Stimulated activated CD8-positive, alpha-beta memory T cell treated with anti-CD3 and anti-CD28 coated beads, Interleukin-15, amount 100 ng/mL, for 24 hours (primary cell): ENCODE measurements at regions not wholly inside any gene's neighbourhood (a gene's known extent, or its start where the extent isn't known, plus 50 kb on each side); places are given as distances from the start of the nearest gene placed in this dataset.

Experiments used
- DNase-seq: peaks from one replicate; pipeline ENCODE4 v3.0.0-alpha.2; 2020; ENCODE audit warnings: low read depth

GRCh38 chr22:49567899-49568750 is 259.5 kb downstream of the BRD1 start:
- no peak for DNase-seq

DNA sequence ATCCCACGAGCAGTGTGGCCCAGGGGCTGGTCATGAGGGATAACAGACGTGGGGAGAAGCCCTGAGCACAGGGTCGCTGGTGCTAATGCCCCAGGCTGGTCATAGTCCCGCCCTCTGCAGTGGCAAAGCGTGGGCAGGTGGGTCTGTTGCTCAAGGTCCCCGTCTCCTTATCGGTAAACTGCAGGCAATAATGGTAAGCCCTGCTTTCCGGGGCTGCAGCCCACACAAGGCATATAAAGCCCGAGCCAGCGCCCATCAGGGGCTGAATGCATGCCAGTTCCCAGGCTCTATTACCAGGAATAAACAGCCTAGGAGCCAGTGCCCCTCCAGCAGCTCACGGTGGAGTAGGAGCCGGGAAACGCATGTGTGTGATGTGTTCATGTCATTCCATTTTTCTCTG is 261.0 kb downstream of the BRD1 start:
- DNase-seq: no peak

DNA sequence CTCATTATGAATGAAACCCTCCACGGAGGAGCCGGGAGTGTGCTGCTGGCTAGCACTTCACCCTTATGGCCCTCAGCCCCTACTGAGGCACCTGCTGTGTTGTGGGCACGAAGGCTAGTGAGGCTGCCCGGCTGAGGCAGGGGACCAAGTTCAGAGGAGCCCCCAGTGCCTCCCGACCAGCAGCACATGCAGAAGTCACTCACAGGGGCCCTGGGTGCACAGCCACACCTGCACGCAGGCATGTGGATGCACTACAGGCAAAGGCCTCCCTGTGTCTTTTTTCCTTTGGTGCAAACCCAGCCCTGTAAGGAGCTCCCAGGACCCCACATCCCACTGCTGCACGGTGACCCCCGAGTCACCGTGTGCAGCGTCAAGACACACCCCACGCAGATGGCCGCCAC is 261.5 kb downstream of the BRD1 start:
- DNase-seq: no peak

GRCh38 chr22:49565516-49565855 is 262.2 kb downstream of the BRD1 start:
- no peak for DNase-seq

DNA sequence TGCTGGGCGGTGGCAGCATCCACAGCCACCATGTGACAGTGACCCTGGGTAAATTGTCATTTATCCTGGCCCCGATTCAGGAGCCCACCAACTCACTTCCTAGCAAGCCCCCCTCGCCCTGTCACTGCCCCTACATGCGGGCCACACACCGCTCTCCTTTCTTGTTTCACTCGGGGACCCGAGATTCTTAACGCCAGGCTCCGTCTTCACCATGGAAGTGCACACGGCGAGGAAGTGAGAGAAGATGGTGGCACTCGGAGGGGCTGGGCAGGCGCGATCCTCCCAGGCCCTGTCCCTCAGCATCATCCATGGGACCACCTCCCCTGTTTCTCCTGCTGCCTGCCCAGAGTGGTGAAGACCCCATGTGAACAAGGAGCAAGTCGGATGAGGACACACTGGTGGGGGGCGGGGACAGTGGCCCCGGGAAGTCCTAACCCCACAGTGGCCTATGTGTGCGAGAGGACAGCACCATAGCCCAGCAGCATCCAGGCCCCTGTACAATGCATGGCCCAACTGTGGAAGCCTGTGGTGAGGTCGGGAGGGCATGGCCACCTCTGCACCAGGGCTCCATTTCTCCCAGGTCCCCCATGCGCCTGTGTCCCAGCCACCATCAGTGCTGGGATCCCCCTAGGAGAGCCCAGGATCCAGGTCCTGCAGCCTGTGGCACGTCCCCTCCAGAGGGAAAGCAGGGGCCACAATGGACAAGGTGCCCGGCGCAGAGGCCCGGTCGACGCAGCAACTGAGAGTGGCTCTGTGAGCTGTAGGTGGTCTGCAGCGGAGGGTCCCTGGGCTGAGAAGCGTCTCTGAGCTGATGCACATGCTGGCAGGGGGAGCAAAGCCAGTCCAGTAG is 262.8 kb downstream of the BRD1 start:
- DNase-seq: no peak

- DNase-seq: no peak
Observed at GRCh38 chr22:49564054-49564453, 263.6 kb downstream of the BRD1 start.

DNA sequence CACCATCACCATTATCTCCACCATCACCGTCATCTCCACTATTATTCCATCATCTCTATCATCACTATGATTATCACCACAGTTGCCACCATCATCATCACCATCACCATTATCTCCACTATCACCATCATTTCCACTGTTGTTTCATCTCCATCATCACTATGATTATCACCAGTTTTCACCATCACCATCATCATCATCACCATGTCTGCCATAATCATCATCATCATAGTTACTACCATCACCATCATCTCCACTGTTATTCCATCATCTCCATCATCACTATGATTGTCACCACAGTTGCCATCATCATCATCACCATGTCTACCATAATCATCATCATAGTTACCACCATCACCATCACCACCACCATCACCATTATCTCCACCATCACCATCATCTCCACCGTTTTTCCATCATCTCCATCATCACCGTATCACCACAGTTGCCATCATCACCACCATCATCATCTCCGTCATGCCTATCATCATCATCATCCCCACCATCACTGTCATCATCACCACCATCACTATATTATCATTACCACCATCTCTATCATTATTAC is 264.9 kb downstream of the BRD1 start:
- no peak for DNase-seq

DNA sequence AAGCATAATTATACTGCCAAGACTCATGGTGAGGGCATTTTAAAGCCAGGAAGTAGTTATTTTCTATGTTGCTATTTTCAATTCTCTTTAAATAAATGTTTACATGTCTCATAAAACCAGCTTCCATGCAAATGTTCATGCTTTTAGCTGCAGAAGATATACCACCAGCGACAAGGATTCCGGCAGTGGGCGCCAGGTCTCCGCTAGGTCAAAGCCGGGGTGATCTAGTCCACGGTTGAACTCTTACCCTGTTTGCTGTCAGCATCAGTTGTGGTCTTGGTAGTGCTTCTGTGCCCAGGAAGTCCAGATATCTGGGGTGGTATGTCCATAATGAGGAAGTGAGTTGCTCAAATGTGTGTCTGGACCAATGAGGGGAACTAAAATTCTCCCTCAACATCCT is 265.7 kb downstream of the BRD1 start:
- DNase-seq: no peak

DNA sequence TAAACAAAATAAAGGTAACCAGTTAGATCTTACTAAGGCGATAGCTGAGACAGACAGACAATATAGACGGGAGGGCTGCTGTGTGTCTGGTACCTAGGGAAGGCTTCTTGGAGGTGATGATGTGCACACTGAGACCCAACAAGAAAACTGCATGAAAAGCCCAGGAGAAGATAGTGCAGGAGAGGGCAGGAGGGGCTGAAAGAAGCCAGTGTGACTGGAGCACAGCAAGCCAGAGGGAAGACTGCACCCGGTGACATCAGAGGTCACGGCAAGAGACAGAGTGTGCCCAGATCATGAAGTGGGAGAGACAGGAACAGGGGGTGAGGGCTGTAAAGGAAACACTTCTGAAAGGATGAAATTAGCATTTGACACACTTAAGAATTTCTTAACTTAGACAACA is 266.3 kb downstream of the BRD1 start:
- DNase-seq: no peak

GRCh38 chr22:49555526-49555925 is 272.1 kb downstream of the BRD1 start:
- DNase-seq: no peak

DNA sequence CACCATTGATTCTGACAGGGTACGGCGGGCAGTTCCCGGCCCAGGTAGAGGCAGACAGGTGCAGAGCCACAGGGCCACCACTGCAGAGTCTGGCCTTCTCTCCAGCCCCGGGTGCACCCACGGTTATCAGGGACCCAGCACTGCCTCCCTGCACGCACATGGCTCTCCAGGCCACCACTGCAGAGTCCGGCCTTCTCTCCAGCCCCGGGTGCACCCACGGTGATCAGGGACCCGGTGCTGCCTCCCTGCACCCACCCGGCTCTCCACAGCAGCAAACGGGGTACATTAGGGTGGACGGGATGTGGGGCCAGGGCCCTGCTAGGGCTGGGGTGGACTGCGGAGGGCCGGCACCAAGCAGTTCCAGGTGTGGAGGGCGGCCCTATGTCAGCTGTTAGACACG is 272.9 kb downstream of the BRD1 start:
- DNase-seq: no peak

- no peak for DNase-seq
Observed at GRCh38 chr22:49554296-49554625, 273.4 kb downstream of the BRD1 start.

GRCh38 chr22:49553518-49554295 is 274.0 kb downstream of the BRD1 start:
- DNase-seq: no peak

GRCh38 chr22:49553076-49553475 is 274.6 kb downstream of the BRD1 start:
- DNase-seq: no peak

DNA sequence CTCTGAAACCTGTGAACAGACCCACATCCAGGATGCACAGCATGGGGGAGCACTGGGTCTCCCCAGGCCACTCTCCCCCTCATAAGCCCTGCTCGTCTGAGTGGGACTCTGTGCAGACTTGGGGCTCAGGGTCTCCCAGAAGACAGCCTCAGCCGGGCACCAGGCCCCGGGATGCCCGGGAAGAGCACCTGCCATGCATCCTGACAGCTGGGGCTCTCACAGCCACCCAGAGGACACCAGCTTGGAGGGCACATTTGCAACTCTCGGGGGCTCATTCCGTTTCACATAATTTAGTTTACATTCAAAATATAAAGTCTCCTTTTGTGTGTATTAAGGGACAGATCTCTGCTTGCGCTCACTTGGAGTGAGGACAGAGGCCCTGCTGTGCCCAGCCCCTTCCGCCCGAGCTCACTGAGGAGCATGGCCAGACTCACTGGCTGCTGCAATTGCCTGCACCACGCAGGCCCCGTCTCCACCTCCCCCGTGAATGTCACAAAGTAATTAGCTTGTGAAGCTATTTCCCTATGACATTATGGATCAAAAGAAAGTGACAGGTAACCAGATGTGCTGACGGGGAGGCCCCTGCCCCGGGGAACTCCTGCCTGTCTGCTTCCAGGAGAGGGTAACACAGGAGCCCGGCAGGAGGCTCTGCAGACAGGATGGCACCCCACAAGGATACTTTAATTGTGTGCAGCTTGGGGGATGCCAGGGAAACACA is 275.6 kb downstream of the BRD1 start:
- DNase-seq: no peak

GRCh38 chr22:49551446-49551845 is 276.2 kb downstream of the BRD1 start:
- no peak for DNase-seq

GRCh38 chr22:49550766-49551362 is 276.8 kb downstream of the BRD1 start:
- no peak for DNase-seq

DNA sequence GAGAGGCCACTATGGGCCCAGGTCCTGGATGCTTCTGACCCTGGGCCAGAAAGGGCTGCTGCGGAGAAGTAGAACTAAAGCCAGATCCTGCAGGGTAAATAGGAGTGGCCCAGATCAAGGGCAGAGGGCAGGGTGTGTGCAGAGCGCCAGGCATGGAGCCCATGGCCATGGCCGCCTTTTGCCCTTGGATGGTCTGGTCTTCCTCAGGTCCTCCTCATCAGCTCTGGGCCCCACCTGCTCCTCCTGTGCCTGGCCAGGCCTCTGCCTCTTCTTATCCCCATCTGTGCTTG is 277.6 kb downstream of the BRD1 start:
- DNase-seq: no peak

DNA sequence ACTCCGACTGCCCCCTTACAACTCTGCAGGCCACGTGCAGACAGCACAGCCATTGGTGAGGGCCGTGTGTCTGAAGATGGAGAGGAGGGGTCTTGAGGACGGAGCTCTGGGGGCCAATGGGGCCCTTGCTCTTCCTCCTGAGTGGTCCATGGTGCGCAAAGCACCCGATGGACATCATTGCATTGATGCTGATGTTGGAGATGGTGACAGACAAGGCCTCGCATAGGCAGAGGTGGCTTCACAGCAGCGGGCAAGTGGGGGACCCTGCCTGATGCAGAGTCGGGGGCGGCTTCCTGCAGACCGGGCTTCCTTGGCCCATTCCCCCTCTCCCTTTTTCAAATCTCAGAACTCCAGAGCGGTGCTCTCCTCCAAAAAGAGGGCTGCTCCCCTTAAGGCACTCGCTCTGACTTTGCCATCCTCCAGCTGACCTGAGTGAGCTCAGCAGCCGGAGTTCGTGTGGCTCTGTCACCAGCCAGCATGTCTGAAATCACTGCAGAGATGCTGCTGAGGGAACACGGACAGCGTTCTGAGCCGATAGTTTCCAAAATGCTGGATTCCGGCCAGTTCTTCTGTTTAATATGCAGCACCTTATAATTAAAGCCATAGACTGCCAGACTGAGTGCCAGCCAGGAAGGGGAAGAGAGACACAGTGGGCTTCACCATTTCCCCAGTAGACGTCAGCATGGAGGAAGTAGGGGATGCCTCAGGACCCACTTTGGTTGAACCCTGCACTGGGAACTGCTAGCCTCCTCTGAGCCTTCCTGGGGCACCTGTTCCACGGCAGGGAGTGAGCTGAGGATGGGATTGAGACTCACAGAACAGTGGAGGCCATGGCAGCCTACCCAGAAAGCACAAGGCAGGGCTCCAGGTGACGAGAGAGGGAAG is 278.2 kb downstream of the BRD1 start:
- no peak for DNase-seq

DNA sequence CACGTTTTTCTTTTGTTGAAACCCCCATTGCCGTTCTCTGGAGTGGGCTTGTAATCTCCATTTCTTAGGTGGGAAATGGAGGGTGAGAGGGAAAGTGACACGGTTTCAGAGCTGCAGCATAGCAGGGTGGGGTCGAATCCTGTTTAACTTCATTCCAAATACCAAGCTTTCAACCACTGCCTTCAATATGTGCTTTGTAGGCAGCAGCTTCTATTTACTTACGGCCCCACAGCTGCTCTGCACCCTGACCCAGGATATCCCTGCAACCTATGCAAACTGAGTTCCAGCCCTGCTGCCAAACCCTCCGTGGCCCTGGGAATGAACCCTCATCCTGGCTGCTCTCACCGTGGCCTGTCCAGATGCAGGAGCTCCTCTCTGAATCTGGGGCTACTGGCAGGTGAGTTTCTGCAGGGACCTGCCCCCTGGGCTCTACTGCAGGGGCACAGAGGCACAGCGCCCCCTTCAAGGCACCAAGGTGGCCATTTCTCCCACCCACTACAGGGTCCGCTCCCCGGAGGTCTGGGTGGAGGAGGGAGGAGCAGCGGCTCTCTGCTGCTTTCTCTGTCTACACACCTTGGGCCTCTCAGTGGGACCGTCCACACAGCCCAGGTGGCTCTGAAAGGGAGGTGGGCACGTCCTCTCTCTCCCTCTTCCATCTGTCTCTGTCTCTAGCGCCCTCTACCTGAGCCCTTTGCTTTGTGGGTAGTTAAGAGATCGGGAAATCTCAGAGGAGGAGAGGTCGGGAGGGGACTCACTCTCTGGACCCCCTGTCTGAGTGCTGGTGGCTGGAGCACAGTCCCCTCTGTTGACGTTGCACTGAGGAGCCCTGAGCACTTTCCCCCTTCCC is 279.1 kb downstream of the BRD1 start:
- DNase-seq: no peak
